ENCODE measurements at regions not wholly inside any gene's neighbourhood (a gene's known extent, or its start where the extent isn't known, plus 50 kb on each side); places are given as distances from the start of the nearest gene placed in this dataset.

GRCh38 chr12:112680993-112681392 is 110.6 kb upstream of the RPH3A start:
- no peak for TF ChIP-seq CTCF (IDR thresholded peaks at IDR 0.05; ENCODE audit: low read depth, low read length, poor library complexity, severe bottlenecking)
- no peak for TF ChIP-seq EZH2phosphoT487 (IDR thresholded peaks at IDR 0.05; ENCODE audit: borderline replicate concordance, low read length)

Data from DOHH2 (cell line).